DOHH2 (cell line): ENCODE measurements at regions not wholly inside any gene's neighbourhood (a gene's known extent, or its start where the extent isn't known, plus 50 kb on each side); places are given as distances from the start of the nearest gene placed in this dataset.

ENCODE experiments used
- EZH2phosphoT487 ChIP-seq: fragments of 200-600 bp; sonication (generic); IDR thresholded peaks from 2 replicates; pipeline ENCODE4 v1.6.1; 2017; ENCODE audit warnings: borderline replicate concordance, mild to moderate bottlenecking, antibody characterized with exemption, low read length, moderate library complexity, mixed read lengths
- TF ChIP-seq, protein P1 (sequence below): fragments of 200-600 bp; sonication (generic); IDR thresholded peaks from one replicate; pipeline ENCODE4 v1.5.1; 2014; ENCODE audit warnings: antibody characterized with exemption, mild to moderate bottlenecking, low read depth, low read length; ENCODE audit not compliant: poor library complexity, severe bottlenecking

DNA sequence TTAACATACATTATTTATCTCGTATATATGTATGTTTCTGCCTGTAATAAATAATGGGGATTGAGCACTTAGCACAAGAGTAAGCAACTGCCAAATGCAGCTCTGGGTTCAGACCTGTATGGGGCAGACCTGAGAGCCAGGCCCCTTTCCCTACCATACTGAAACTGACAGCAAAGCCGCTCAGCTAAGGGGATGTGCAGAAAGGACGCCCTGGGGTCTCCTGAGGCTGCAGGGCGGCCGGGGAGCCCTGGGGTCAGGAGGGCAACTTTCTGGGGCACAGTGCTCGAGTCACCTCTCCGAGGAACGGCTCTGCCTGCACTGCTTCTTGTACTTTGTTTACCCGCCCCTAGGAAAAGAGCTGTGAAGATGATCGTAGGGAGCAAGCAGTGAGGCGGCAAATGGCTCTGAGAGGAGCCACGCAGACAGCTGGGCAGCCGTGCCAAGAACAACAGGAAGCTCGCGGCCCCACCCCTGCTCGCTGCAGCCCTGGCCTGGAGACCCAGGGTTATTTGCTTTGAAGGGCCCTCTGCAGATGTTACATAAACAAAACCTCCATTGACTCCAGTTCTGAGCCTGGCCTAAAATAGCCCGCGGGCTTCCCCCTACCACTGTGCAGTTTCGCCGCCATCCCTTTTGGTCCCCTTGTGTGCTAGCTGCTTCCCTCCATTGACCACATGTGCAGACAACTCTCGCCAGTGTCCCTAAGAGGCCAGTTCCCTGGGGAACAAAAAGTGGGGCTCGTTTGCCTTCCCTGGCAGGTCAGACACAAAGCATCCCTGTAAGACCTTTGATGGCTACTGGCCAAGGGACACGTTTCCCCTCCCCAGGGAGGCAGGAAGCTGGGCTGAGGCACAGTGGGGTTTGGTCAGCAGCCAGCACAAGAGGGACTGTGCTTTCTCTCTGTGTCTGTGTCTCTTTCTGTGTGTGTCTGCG is 111.3 kb upstream of the LNX1 start:
- TF ChIP-seq, protein P1, sequence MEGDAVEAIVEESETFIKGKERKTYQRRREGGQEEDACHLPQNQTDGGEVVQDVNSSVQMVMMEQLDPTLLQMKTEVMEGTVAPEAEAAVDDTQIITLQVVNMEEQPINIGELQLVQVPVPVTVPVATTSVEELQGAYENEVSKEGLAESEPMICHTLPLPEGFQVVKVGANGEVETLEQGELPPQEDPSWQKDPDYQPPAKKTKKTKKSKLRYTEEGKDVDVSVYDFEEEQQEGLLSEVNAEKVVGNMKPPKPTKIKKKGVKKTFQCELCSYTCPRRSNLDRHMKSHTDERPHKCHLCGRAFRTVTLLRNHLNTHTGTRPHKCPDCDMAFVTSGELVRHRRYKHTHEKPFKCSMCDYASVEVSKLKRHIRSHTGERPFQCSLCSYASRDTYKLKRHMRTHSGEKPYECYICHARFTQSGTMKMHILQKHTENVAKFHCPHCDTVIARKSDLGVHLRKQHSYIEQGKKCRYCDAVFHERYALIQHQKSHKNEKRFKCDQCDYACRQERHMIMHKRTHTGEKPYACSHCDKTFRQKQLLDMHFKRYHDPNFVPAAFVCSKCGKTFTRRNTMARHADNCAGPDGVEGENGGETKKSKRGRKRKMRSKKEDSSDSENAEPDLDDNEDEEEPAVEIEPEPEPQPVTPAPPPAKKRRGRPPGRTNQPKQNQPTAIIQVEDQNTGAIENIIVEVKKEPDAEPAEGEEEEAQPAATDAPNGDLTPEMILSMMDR, result peak; percentile 31
- TF ChIP-seq EZH2phosphoT487, result no peak
